Activated T-helper 2 cell treated with anti-CD3 and anti-CD28 coated beads, Interferon-gamma antibody, Interleukin-2, Interleukin-4, amounts not matched to agents 10 μg/mL and 5 μg/mL and 100 μg/mL, durations not matched to agents 14 hours and 24 hours and 36 hours (primary cell): ENCODE measurements at regions not wholly inside any gene's neighbourhood (a gene's known extent, or its start where the extent isn't known, plus 50 kb on each side); places are given as distances from the start of the nearest gene placed in this dataset.

ENCODE experiments used
- DNase-seq: peaks from one replicate; pipeline ENCODE4 v3.0.0; 2021; ENCODE audit warnings: low spot score
- H3K27ac Mint-ChIP-seq: one replicate; pipeline ENCODE4 v1.8.0; 2021; ENCODE audit warnings: mixed read lengths
- H3K27me3 Mint-ChIP-seq: one replicate; pipeline ENCODE4 v1.8.0; 2021; ENCODE audit warnings: low read depth, mixed read lengths
- H3K36me3 Mint-ChIP-seq: one replicate; pipeline ENCODE4 v1.8.0; 2021; ENCODE audit warnings: low read depth, mixed read lengths
- H3K4me1 Mint-ChIP-seq: one replicate; pipeline ENCODE4 v1.8.0; 2021; ENCODE audit warnings: low read depth, mixed read lengths
- H3K4me3 Mint-ChIP-seq: one replicate; pipeline ENCODE4 v1.8.0; 2021; ENCODE audit warnings: low read depth, mild to moderate bottlenecking, moderate library complexity, mixed read lengths
- H3K9me3 Mint-ChIP-seq: one replicate; pipeline ENCODE4 v1.8.0; 2021; ENCODE audit warnings: mixed read lengths
- intact Hi-C: fragments of 100-400 bp; cut with micrococcal nuclease; formaldehyde crosslinking; loops from one replicate; pipeline ENCODE4 v1.15.1; 2023

DNA sequence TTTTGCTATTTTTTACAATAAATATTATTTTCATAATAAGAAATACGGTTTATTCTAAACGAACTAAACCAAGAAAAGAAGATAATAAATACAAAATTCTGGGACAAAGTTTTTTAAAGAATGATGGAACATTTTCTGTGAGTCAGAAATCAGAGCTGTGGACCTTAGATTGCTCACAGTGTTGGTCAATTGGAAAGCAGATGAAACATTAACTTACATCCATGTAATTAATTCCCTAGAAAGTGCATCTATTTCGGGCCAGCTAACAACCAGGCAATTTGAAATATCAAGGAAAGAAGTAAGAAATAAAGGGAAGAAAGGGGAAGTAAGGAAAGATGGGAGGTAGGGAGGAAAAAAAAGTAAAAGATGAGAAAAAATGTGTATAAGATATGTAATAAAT, 1569.8 kb upstream of the TENM4 start:
- no peak for DNase-seq
- no peaks in the 10 kb centered on the region for H3K27me3 Mint-ChIP-seq
- H3K4me1 Mint-ChIP-seq: no peaks in the 10 kb centered on the region
- H3K4me3 Mint-ChIP-seq: no peak overlapping the region
- no peaks in the 10 kb centered on the region for H3K9me3 Mint-ChIP-seq
- H3K36me3 Mint-ChIP-seq: no peaks in the 10 kb centered on the region
- H3K27ac Mint-ChIP-seq: no peak overlapping the region
- intact Hi-C loops: no loop called here

GRCh38 chr11:81007046-81007445, 1566.2 kb upstream of the TENM4 start:
- no peak for DNase-seq
- intact Hi-C loops: no loop called here

DNA sequence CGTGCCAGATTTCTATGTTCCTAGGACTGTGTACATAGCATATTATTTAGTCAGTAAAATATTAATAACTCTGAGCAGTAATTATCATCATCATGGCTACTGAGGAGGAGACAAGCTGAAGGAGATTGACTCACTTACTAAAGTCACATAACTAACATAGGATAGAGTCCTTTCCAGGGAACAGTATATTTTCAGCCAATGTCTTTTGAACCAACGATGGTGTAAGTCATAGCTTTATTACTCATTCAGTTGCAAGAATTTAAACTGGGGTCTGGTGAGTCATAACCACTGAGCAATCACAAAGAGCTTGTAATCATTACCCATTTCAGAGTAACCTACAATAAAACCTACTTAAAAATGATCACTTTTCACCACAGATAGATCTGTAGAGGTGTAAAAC, 1564.8 kb upstream of the TENM4 start:
- Mint-ChIP-seq H3K4me1 (no peaks in the 10 kb centered on the region), H3K4me3 (no peak overlapping the region)

More at GRCh38 chr11:81007046-81007445, 1566.2 kb upstream of the TENM4 start:
- no peak overlapping the region for H3K4me3 Mint-ChIP-seq
- H3K27ac Mint-ChIP-seq: no peak overlapping the region
- no peaks in the 10 kb centered on the region for H3K36me3 Mint-ChIP-seq
- H3K27me3 Mint-ChIP-seq: no peaks in the 10 kb centered on the region
- no peaks in the 10 kb centered on the region for H3K9me3 Mint-ChIP-seq
- no peaks in the 10 kb centered on the region for H3K4me1 Mint-ChIP-seq

DNA sequence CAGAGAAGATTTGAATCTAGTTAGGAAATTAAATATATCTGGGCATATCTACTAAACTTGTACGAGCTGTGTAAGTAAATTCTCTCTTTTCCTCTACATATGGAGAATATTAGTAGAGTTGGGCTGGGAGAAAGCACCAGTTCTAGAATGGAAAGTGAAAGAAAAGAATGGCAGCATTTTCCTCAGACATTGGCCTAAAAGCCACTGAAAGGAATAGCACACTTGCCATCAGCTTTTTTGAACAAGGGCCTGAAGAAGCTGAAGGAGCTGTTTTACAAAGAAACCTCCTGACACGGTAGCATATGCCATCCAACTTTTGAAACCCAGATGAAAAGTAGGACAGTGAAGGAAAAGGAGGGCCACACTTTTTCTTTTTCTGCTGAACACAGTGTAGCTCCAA, 1563.7 kb upstream of the TENM4 start:
- intact Hi-C loops: no loop called here

More for the DNA sequence above, 1564.8 kb upstream of the TENM4 start:
- no peak for DNase-seq
- intact Hi-C loops: no loop called here
- Mint-ChIP-seq H3K36me3 (no peaks in the 10 kb centered on the region), H3K27me3 (no peaks in the 10 kb centered on the region), H3K9me3 (no peaks in the 10 kb centered on the region), H3K27ac (no peak overlapping the region)

GRCh38 chr11:81002374-81002773, 1561.5 kb upstream of the TENM4 start:
- intact Hi-C loops: no loop called here
- H3K36me3 Mint-ChIP-seq: no peaks in the 10 kb centered on the region
- no peak overlapping the region for H3K4me3 Mint-ChIP-seq

More for the DNA sequence above, 1563.7 kb upstream of the TENM4 start:
- H3K9me3 Mint-ChIP-seq: no peaks in the 10 kb centered on the region
- no peaks in the 10 kb centered on the region for H3K4me1 Mint-ChIP-seq
- DNase-seq: no peak
- H3K36me3 Mint-ChIP-seq: no peaks in the 10 kb centered on the region
- H3K27me3 Mint-ChIP-seq: no peaks in the 10 kb centered on the region
- no peak overlapping the region for H3K27ac Mint-ChIP-seq
- H3K4me3 Mint-ChIP-seq: no peak overlapping the region

GRCh38 chr11:81000735-81001134, 1559.9 kb upstream of the TENM4 start:
- Mint-ChIP-seq H3K27ac (no peak overlapping the region), H3K36me3 (no peaks in the 10 kb centered on the region), H3K9me3 (peaks cover 9% of the 10 kb centered on the region), H3K4me3 (no peak overlapping the region), H3K4me1 (no peaks in the 10 kb centered on the region), H3K27me3 (no peaks in the 10 kb centered on the region)
- no peak for DNase-seq
- intact Hi-C loops: no loop called here

More at GRCh38 chr11:81002374-81002773, 1561.5 kb upstream of the TENM4 start:
- DNase-seq: no peak
- Mint-ChIP-seq H3K9me3 (peaks cover 5% of the 10 kb centered on the region), H3K27ac (no peak overlapping the region), H3K27me3 (no peaks in the 10 kb centered on the region), H3K4me1 (no peaks in the 10 kb centered on the region)

DNA sequence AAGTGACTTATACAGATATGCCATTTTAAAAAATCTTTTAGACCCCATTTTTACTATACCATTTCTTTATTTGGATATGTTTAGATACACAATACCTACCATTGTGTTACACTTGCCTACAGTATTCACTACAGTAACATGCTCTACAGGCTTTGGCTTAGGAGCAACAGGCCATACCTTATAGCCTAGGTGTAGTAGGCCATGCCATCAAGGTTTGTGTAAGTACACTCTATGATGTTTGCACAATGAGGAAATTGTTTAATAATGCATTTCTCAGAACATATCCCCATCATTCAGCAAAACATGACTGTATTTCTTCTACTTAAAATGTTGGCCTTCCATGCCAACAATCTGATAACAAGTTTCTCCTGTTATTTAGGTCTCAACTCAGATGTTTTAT, 1559.5 kb upstream of the TENM4 start:
- Mint-ChIP-seq H3K4me3 (no peak overlapping the region), H3K27ac (no peak overlapping the region), H3K36me3 (no peaks in the 10 kb centered on the region), H3K9me3 (peaks cover 9% of the 10 kb centered on the region), H3K4me1 (no peaks in the 10 kb centered on the region), H3K27me3 (no peaks in the 10 kb centered on the region)
- intact Hi-C loops: no loop called here
- DNase-seq: no peak

- intact Hi-C loops: no loop called here
- H3K4me3 Mint-ChIP-seq: no peak overlapping the region
- H3K27me3 Mint-ChIP-seq: no peaks in the 10 kb centered on the region
- peaks cover 19% of the 10 kb centered on the region for H3K9me3 Mint-ChIP-seq
- H3K36me3 Mint-ChIP-seq: no peaks in the 10 kb centered on the region
- no peak overlapping the region for H3K27ac Mint-ChIP-seq
- no peak for DNase-seq
- no peaks in the 10 kb centered on the region for H3K4me1 Mint-ChIP-seq
Measured at GRCh38 chr11:80995523-80995922, 1554.7 kb upstream of the TENM4 start.

DNA sequence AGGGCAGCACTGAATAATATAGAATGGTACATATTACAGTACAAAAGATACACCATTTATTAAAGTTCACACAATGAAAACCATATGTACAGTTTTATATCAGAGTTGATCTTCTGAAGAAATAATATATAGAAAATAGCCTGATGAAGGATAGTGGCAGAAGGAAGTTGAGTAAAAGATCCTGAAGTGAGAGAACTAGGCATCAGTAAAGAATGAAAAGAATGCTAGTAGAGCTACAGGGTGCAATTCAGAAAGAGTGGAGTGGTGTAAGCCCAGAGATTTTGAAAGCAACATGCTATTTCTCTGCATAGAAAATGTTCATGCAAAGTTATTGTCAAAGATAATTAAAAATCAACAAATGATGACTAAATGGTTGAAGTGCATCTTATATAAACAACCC, 1552.7 kb upstream of the TENM4 start:
- no peak overlapping the region for H3K27ac Mint-ChIP-seq
- H3K36me3 Mint-ChIP-seq: no peaks in the 10 kb centered on the region
- no peak overlapping the region for H3K4me3 Mint-ChIP-seq
- H3K4me1 Mint-ChIP-seq: no peaks in the 10 kb centered on the region
- no peaks in the 10 kb centered on the region for H3K27me3 Mint-ChIP-seq
- intact Hi-C loops: no loop called here
- peaks cover 30% of the 10 kb centered on the region for H3K9me3 Mint-ChIP-seq
- no peak for DNase-seq

- intact Hi-C loops: no loop called here
- H3K36me3 Mint-ChIP-seq: no peaks in the 10 kb centered on the region
- no peaks in the 10 kb centered on the region for H3K4me1 Mint-ChIP-seq
- no peak overlapping the region for H3K4me3 Mint-ChIP-seq
- DNase-seq: no peak
- peaks cover 30% of the 10 kb centered on the region for H3K9me3 Mint-ChIP-seq
- no peak overlapping the region for H3K27ac Mint-ChIP-seq
- no peaks in the 10 kb centered on the region for H3K27me3 Mint-ChIP-seq
Measured at GRCh38 chr11:80990885-80991284, 1550.1 kb upstream of the TENM4 start.

GRCh38 chr11:80987171-80987570, 1546.3 kb upstream of the TENM4 start:
- Mint-ChIP-seq H3K36me3 (no peaks in the 10 kb centered on the region), H3K9me3 (peaks cover 34% of the 10 kb centered on the region), H3K4me1 (no peaks in the 10 kb centered on the region), H3K27me3 (no peaks in the 10 kb centered on the region), H3K27ac (no peak overlapping the region), H3K4me3 (no peak overlapping the region)
- DNase-seq: no peak
- intact Hi-C loops: no loop called here

DNA sequence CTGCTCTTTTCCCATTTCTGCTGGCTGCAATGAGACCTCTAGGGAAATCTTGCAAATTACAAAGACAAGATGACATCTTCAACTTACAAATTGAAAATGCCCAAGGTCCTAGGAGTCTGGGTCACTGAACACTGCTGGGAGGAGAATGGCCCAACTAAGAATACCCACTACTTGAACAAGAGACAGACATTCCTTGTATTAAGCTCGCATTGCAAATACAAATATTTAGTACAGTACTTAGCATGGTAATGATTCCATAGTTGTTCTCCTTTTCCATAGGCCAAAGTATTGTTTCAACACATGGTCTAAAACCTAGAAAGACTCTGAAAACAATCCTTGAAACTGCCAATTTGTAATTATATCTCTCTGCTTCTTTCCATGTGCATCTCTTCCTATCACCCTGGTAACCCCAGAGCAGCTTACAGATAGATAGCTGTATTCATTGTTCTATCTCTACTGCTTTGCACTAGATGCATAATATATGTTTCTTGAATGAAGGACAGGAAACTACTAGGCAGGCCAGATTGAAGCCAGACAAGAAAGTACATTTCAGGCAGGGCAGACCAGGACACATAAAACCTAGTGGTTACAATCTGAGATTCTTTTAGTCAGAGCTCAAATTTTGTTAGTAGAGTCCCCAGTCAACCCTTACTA, 1545.7 kb upstream of the TENM4 start:
- no peaks in the 10 kb centered on the region for H3K36me3 Mint-ChIP-seq
- H3K4me3 Mint-ChIP-seq: no peak overlapping the region
- no peaks in the 10 kb centered on the region for H3K27me3 Mint-ChIP-seq
- no peak overlapping the region for H3K27ac Mint-ChIP-seq
- H3K9me3 Mint-ChIP-seq: peaks cover 34% of the 10 kb centered on the region
- DNase-seq: no peak
- no peaks in the 10 kb centered on the region for H3K4me1 Mint-ChIP-seq
- intact Hi-C loops: no loop called here

DNA sequence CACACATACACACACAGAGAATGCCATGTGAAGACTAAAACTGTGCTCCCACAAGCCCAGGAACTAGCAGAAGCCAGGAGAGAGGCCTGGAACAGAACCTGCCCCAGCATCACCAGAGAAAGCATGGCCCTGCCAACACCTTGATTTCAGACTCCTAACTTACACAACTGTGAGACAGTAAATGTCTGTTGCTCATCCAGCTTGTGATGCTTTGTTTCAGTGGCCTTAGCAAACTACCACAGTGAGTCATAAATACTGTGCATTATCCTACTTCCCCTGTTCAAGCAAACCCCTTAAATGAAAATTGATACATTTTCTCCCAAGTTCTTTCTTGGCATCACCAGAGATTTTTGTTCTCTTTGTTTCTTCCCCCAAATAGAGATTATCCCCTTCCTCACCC, 1539.4 kb upstream of the TENM4 start:
- DNase-seq: no peak
- peaks cover 19% of the 10 kb centered on the region for H3K9me3 Mint-ChIP-seq
- H3K27ac Mint-ChIP-seq: no peak overlapping the region
- H3K27me3 Mint-ChIP-seq: no peaks in the 10 kb centered on the region
- intact Hi-C loops: no loop called here
- no peak overlapping the region for H3K4me3 Mint-ChIP-seq
- no peaks in the 10 kb centered on the region for H3K36me3 Mint-ChIP-seq
- H3K4me1 Mint-ChIP-seq: no peaks in the 10 kb centered on the region

DNA sequence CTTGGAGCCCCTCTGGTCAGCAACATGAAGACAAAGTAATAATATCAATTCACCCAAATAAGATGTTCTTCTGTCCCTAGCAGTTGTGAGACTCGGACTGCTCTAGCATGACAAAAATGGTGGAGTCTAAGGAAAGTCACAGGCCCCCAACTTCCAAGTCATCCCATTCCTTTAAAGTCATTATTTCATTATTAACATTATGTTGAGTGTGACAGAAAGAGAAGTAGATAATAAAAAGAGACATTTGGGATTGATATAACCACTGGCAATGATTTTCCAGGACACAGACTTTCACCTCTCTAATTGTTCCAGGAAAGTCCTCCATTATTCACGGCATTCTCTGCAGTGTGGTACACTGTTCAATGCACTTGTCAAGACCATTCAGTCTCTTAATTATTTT, 1533.0 kb upstream of the TENM4 start:
- H3K27ac Mint-ChIP-seq: no peak overlapping the region
- intact Hi-C loops: no loop called here
- H3K4me3 Mint-ChIP-seq: no peak overlapping the region
- peaks cover 9% of the 10 kb centered on the region for H3K9me3 Mint-ChIP-seq
- no peaks in the 10 kb centered on the region for H3K4me1 Mint-ChIP-seq
- H3K36me3 Mint-ChIP-seq: no peaks in the 10 kb centered on the region
- no peaks in the 10 kb centered on the region for H3K27me3 Mint-ChIP-seq
- no peak for DNase-seq
